SIG-M5 treated with dmso at 0.1 percent for 504 hours (cell line): ENCODE measurements at regions not wholly inside any gene's neighbourhood (a gene's known extent, or its start where the extent isn't known, plus 50 kb on each side); places are given as distances from the start of the nearest gene placed in this dataset.

Source experiments
- DNase-seq: peaks from one replicate; lab custom pipeline; 2025; ENCODE audit not compliant: unreplicated experiment; lab: John Stamatoyannopoulos, UW

GRCh38 chr15:97144377-97144711, 813.8 kb downstream of the NR2F2 start:
- DNase-seq: no peak

GRCh38 chr15:97146929-97147870, 813.3 kb upstream of the ARRDC4 start:
- DNase-seq: no peak

- DNase-seq: no peak
These were observed 807.0 kb upstream of the ARRDC4 start for GRCh38 chr15:97153356-97153965.

- no peak for DNase-seq
These were observed 803.7 kb upstream of the ARRDC4 start for GRCh38 chr15:97156739-97157265.

- DNase-seq: no peak
These were observed 797.6 kb upstream of the ARRDC4 start for GRCh38 chr15:97162805-97163495.

- no peak for DNase-seq
These were observed 795.3 kb upstream of the ARRDC4 start for GRCh38 chr15:97165205-97165604.

- DNase-seq: no peak
These were observed 791.6 kb upstream of the ARRDC4 start for GRCh38 chr15:97168704-97169475.

- no peak for DNase-seq
These were observed 788.9 kb upstream of the ARRDC4 start for GRCh38 chr15:97171556-97171955.

GRCh38 chr15:97174886-97175540, 785.5 kb upstream of the ARRDC4 start:
- no peak for DNase-seq

GRCh38 chr15:97177151-97177577, 783.3 kb upstream of the ARRDC4 start:
- DNase-seq: no peak

- DNase-seq: no peak
These were observed 777.9 kb upstream of the ARRDC4 start for GRCh38 chr15:97182581-97182980.

GRCh38 chr15:97189162-97189780, 771.2 kb upstream of the ARRDC4 start:
- DNase-seq: no peak

- no peak for DNase-seq
These were observed 765.8 kb upstream of the ARRDC4 start for GRCh38 chr15:97194750-97195149.

- no peak for DNase-seq
These were observed 764.2 kb upstream of the ARRDC4 start for GRCh38 chr15:97196048-97197014.

- DNase-seq: no peak
These were observed 761.0 kb upstream of the ARRDC4 start for GRCh38 chr15:97199393-97200051.

GRCh38 chr15:97200161-97200560, 760.3 kb upstream of the ARRDC4 start:
- DNase-seq: no peak

- no peak for DNase-seq
These were observed 750.2 kb upstream of the ARRDC4 start for GRCh38 chr15:97210277-97210676.

GRCh38 chr15:97215629-97216028, 744.9 kb upstream of the ARRDC4 start:
- no peak for DNase-seq
